Osteoblast (primary cell): ENCODE measurements at regions not wholly inside any gene's neighbourhood (a gene's known extent, or its start where the extent isn't known, plus 50 kb on each side); places are given as distances from the start of the nearest gene placed in this dataset.

Source experiments
- DNase-seq: peaks from one replicate; pipeline ENCODE4 v3.0.0; 2011; ENCODE audit warnings: low spot score, mixed read lengths; ENCODE audit not compliant: insufficient read length; ENCODE audit errors: missing footprints
- H2AFZ ChIP-seq: 2 replicates; pipeline ENCODE4 v1.6.0; 2011; ENCODE audit warnings: mild to moderate bottlenecking, low read length
- H3K27ac ChIP-seq: 2 replicates; pipeline ENCODE4 v1.5.1; 2011; ENCODE audit warnings: mild to moderate bottlenecking, low read depth, low read length, moderate library complexity
- H3K27me3 ChIP-seq: 2 replicates; pipeline ENCODE4 v1.6.0; 2012; ENCODE audit warnings: mild to moderate bottlenecking, control low read depth, inconsistent platforms, low read length, moderate library complexity; ENCODE audit not compliant: insufficient read depth
- H3K36me3 ChIP-seq: 2 replicates; pipeline ENCODE4 v1.5.1; 2011; ENCODE audit warnings: mild to moderate bottlenecking, low read length, control low read depth, moderate library complexity; ENCODE audit not compliant: insufficient read depth
- H3K4me1 ChIP-seq: 2 replicates; pipeline ENCODE4 v1.5.1; 2011; ENCODE audit warnings: mild to moderate bottlenecking, low read length, control low read depth, moderate library complexity; ENCODE audit not compliant: insufficient read depth
- H3K4me2 ChIP-seq: 2 replicates; pipeline ENCODE4 v1.6.0; 2011; ENCODE audit warnings: mild to moderate bottlenecking, low read length; ENCODE audit not compliant: insufficient read depth
- H3K4me3 ChIP-seq: fragments of 200-600 bp; sonication (generic); 3 replicates; pipeline ENCODE4 v1.5.1; 2012; ENCODE audit warnings: mild to moderate bottlenecking, low read length, inconsistent platforms; ENCODE audit not compliant: insufficient read depth
- H3K79me2 ChIP-seq: 2 replicates; pipeline ENCODE4 v1.6.0; 2012; ENCODE audit warnings: mild to moderate bottlenecking, low read length, control low read depth, inconsistent platforms; ENCODE audit not compliant: insufficient read depth
- H3K9me3 ChIP-seq: 2 replicates; pipeline ENCODE4 v1.5.1; 2011; ENCODE audit warnings: low read depth, low read length, control low read depth
- H4K20me1 ChIP-seq: 2 replicates; pipeline ENCODE4 v1.6.0; 2012; ENCODE audit warnings: mild to moderate bottlenecking, low read length, control low read depth; ENCODE audit not compliant: insufficient read depth
- CTCF ChIP-seq: IDR thresholded peaks from 2 replicates; pipeline ENCODE4 v1.5.1; 2011; ENCODE audit warnings: mild to moderate bottlenecking, low read depth, low read length, moderate library complexity; ENCODE audit errors: extremely low read depth

- Histone ChIP-seq H3K79me2 (no peaks in the 10 kb centered on the region), H3K9me3 (no peaks in the 10 kb centered on the region), H2AFZ (no peak overlapping the region), H3K27ac (no peak overlapping the region), H3K4me3 (no peak overlapping the region), H3K4me1 (peaks cover 9% of the 10 kb centered on the region), H3K27me3 (no peaks in the 10 kb centered on the region), H4K20me1 (no peaks in the 10 kb centered on the region), H3K4me2 (no peak overlapping the region), H3K36me3 (no peaks in the 10 kb centered on the region)
- no peak for TF ChIP-seq CTCF
- no peak for DNase-seq
These were observed 140.9 kb upstream of the PIK3R1 start for GRCh38 chr5:68074633-68075032.

- H3K4me2 ChIP-seq = no peak overlapping the region
- no peaks in the 10 kb centered on the region for H3K36me3 ChIP-seq
- no peaks in the 10 kb centered on the region for H3K79me2 ChIP-seq
- no peaks in the 10 kb centered on the region for H4K20me1 ChIP-seq
- TF ChIP-seq CTCF = no peak
- H3K9me3 ChIP-seq = no peaks in the 10 kb centered on the region
- no peak for DNase-seq
- H3K4me3 ChIP-seq = no peak overlapping the region
- H2AFZ ChIP-seq = no peak overlapping the region
- H3K27me3 ChIP-seq = no peaks in the 10 kb centered on the region
- H3K4me1 ChIP-seq = peaks cover 9% of the 10 kb centered on the region
- no peak overlapping the region for H3K27ac ChIP-seq
These were observed 141.4 kb upstream of the PIK3R1 start for GRCh38 chr5:68074048-68074632.

- H3K27ac ChIP-seq = no peak overlapping the region
- no peak overlapping the region for H3K4me2 ChIP-seq
- H3K79me2 ChIP-seq = no peaks in the 10 kb centered on the region
- no peaks in the 10 kb centered on the region for H4K20me1 ChIP-seq
- no peak for DNase-seq
- no peaks in the 10 kb centered on the region for H3K9me3 ChIP-seq
- TF ChIP-seq CTCF = no peak
- no peak overlapping the region for H3K4me3 ChIP-seq
- H3K4me1 ChIP-seq = peaks cover 9% of the 10 kb centered on the region
- no peaks in the 10 kb centered on the region for H3K36me3 ChIP-seq
- H2AFZ ChIP-seq = no peak overlapping the region
- H3K27me3 ChIP-seq = no peaks in the 10 kb centered on the region
These were observed 143.8 kb upstream of the PIK3R1 start for GRCh38 chr5:68071736-68072135.

- no peaks in the 10 kb centered on the region for H4K20me1 ChIP-seq
- peaks cover 9% of the 10 kb centered on the region for H3K4me1 ChIP-seq
- no peak overlapping the region for H2AFZ ChIP-seq
- no peaks in the 10 kb centered on the region for H3K9me3 ChIP-seq
- no peak for DNase-seq
- TF ChIP-seq CTCF = no peak
- H3K79me2 ChIP-seq = no peaks in the 10 kb centered on the region
- no peak overlapping the region for H3K4me3 ChIP-seq
- H3K27me3 ChIP-seq = no peaks in the 10 kb centered on the region
- H3K4me2 ChIP-seq = no peak overlapping the region
- H3K27ac ChIP-seq = no peak overlapping the region
- H3K36me3 ChIP-seq = no peaks in the 10 kb centered on the region
These were observed 144.3 kb upstream of the PIK3R1 start for GRCh38 chr5:68071282-68071632.
